ENCODE measurements at regions not wholly inside any gene's neighbourhood (a gene's known extent, or its start where the extent isn't known, plus 50 kb on each side); places are given as distances from the start of the nearest gene placed in this dataset.

DNA sequence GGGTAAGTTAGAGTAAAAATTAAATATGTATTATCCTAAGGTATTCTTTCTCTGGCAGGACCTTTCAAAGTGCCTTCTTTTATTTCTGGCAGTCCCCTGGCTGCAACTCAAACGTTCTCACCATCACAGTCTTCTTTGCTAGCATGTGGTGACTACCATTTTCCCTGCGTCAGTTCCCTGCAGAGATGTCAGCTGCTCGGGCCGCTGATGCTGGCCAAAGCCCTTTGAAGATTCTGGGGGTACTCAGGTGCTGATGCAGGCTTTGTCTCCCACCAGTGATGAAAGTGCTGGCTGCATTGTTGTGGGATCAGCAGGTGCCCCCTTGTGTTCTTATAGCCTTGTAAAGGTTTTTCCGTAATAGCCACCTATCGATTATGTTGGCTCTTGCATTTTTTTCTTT, 140.1 kb downstream of the BTBD3 start:
- no peaks in the 10 kb centered on the region for H3K9me3 ChIP-seq
- no peaks in the 10 kb centered on the region for H3K4me1 ChIP-seq
- DNase-seq: no peak
- H3K4me3 ChIP-seq: no peak overlapping the region
- no peaks in the 10 kb centered on the region for H3K27me3 ChIP-seq
- H3K27ac ChIP-seq: no peak overlapping the region
- intact Hi-C loops (cut with DNase I): no loop called here
- H3K36me3 ChIP-seq: no peaks in the 10 kb centered on the region
- TF ChIP-seq, protein P1, sequence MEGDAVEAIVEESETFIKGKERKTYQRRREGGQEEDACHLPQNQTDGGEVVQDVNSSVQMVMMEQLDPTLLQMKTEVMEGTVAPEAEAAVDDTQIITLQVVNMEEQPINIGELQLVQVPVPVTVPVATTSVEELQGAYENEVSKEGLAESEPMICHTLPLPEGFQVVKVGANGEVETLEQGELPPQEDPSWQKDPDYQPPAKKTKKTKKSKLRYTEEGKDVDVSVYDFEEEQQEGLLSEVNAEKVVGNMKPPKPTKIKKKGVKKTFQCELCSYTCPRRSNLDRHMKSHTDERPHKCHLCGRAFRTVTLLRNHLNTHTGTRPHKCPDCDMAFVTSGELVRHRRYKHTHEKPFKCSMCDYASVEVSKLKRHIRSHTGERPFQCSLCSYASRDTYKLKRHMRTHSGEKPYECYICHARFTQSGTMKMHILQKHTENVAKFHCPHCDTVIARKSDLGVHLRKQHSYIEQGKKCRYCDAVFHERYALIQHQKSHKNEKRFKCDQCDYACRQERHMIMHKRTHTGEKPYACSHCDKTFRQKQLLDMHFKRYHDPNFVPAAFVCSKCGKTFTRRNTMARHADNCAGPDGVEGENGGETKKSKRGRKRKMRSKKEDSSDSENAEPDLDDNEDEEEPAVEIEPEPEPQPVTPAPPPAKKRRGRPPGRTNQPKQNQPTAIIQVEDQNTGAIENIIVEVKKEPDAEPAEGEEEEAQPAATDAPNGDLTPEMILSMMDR (IDR thresholded peaks at IDR 0.05): no peak
- H3K9ac ChIP-seq (ENCODE audit: low read depth in 2 of 2, low read length in 2 of 2): no peak overlapping the region

DNA sequence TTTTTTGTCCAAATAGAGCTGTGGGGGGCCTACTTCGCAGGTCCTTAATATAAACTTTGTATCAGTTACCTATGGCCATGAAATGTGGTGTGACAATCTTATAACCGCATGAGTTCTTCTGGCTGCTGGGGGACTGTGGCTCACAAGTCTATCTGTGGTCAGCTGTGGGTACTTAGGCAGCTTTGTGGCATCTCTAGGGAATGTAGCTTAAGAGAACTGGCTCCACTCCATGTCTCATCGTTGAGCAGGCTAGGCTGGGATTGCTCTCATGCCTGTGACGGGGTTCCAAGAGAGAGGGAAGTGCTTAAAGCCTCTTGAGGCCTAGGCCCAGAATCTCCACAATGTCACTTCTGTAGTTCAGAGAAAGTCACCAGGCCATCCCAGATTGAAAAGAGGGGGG, 140.5 kb downstream of the BTBD3 start:
- Histone ChIP-seq H3K9ac (ENCODE audit: low read depth in 2 of 2, low read length in 2 of 2) (no peak overlapping the region), H3K27me3 (no peaks in the 10 kb centered on the region), H3K9me3 (no peaks in the 10 kb centered on the region), H3K4me1 (no peaks in the 10 kb centered on the region), H3K4me3 (no peak overlapping the region), H3K27ac (no peak overlapping the region), H3K36me3 (no peaks in the 10 kb centered on the region)
- DNase-seq: no peak
- intact Hi-C loops (cut with DNase I): no loop called here
- TF ChIP-seq, protein P1 (IDR thresholded peaks at IDR 0.05): no peak

DNA sequence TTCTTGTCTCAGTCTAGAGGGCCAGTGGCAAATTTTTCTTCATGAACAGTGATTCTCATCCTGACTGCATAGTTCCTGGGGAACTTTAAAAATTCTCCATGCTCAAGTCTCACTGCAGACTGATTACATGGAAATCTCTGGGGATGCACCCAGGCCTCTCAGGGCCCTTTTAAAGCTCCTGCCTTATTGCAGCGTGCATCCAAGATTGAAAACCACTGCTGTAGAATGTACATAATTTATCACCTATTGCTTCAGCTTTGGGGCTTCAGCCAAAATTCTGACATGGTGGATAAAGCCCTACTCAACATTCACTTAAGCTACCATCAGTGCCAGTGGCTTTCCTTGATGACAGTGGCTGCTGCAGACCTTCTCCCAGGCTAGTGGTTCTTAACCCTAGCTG, 143.8 kb downstream of the BTBD3 start:
- H3K36me3 ChIP-seq: no peaks in the 10 kb centered on the region
- no peak overlapping the region for H3K4me3 ChIP-seq
- H3K27me3 ChIP-seq: no peaks in the 10 kb centered on the region
- TF ChIP-seq, protein P1 (IDR thresholded peaks at IDR 0.05): no peak
- H3K9ac ChIP-seq (ENCODE audit: low read depth in 2 of 2, low read length in 2 of 2): no peak overlapping the region
- H3K27ac ChIP-seq: no peak overlapping the region
- no peaks in the 10 kb centered on the region for H3K9me3 ChIP-seq
- no peaks in the 10 kb centered on the region for H3K4me1 ChIP-seq
- no peak for DNase-seq
- intact Hi-C loops (cut with DNase I): no loop called here

DNA sequence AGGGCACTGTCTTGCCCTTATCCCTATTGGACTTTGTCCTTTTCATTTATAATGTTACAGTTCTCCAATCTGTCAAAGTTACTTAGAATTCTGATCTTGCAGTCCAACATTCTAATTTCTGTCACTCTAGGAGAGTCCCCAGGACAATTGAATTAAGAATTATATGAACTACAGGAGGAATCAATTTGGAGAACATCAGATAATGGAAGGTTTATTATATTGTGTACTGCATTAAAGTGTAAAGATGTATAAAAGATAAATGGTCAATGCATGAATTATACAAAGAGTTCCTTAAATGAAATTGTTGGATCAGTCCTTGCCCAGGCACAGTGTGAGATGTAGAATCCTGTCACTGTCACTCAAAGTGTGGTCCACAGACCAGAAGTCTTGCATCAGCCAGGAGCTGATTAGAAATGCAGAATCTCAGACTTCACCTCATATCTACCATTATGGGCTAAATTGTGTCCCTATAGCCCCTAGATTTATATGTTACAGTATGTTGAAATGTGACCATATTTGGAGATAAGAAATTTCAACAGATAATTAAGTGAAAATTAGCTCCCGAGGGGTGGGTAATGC, 145.5 kb downstream of the BTBD3 start:
- H3K27me3 ChIP-seq: no peaks in the 10 kb centered on the region
- TF ChIP-seq, protein P1 (IDR thresholded peaks at IDR 0.05): no peak
- DNase-seq: no peak
- no peak overlapping the region for H3K27ac ChIP-seq
- H3K9me3 ChIP-seq: no peaks in the 10 kb centered on the region
- no peaks in the 10 kb centered on the region for H3K36me3 ChIP-seq
- intact Hi-C loops (cut with DNase I): no loop called here
- no peaks in the 10 kb centered on the region for H3K4me1 ChIP-seq
- no peak overlapping the region for H3K4me3 ChIP-seq
- no peak overlapping the region for H3K9ac ChIP-seq (ENCODE audit: low read depth in 2 of 2, low read length in 2 of 2)

DNA sequence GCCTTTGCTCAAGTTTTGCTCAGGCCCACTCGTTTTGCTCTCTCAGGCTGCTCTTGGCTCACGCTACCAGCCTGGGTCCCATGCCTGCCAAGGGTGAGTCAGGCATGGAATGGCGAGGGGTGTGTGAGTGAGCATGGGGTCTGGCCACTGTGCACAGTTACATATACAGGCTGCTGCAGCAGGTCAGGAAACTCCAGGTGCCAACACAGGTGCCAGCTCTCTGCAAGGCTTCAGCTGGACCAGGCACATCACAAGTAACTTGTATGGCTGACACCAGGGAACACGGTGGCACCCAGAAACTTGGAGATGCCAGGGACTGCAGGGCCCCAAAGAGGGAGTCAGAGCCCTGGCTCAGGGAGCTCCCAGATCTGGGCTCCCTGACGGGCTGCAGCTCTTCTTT, 146.8 kb downstream of the BTBD3 start:
- intact Hi-C loops (cut with DNase I): no loop called here

More for the DNA sequence above, 146.8 kb downstream of the BTBD3 start:
- Histone ChIP-seq H3K4me1 (no peaks in the 10 kb centered on the region), H3K27me3 (no peaks in the 10 kb centered on the region), H3K4me3 (no peak overlapping the region), H3K9ac (ENCODE audit: low read depth in 2 of 2, low read length in 2 of 2) (no peak overlapping the region), H3K9me3 (no peaks in the 10 kb centered on the region), H3K36me3 (no peaks in the 10 kb centered on the region), H3K27ac (no peak overlapping the region)
- TF ChIP-seq, protein P1 (IDR thresholded peaks at IDR 0.05): no peak
- DNase-seq: no peak
